ENCODE measurements at regions not wholly inside any gene's neighbourhood (a gene's known extent, or its start where the extent isn't known, plus 50 kb on each side); places are given as distances from the start of the nearest gene placed in this dataset.

DNA sequence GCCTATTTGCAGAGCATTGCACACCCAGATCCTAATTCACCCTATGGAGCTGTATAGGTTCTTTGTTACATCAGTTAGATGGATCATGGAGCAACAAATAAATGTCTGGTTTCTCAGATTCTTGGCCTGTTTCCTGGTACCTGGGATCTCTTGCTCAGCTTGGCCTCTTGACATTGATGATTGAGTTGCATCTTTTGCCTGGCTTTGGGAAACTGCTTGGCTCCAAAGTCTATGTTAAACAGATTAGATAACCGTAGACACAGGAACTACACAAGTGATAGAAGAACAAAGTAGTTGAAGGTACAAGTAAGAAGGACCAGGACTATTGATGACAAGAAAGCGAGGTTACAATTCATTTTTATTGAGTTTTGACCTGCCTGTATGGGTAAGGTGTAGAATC lies 77.3 kb downstream of the TMEM100 start:
- no peaks in the 10 kb centered on the region for H3F3A ChIP-seq (ENCODE audit: low read depth)
- peaks cover 17% of the 10 kb centered on the region for H3K4me1 ChIP-seq (ENCODE audit: insufficient read depth, low read length, poor library complexity, severe bottlenecking)
- no peaks in the 10 kb centered on the region for H3K9me3 ChIP-seq (ENCODE audit: insufficient read depth, low read depth, low read length)
- H3K36me3 ChIP-seq (ENCODE audit: insufficient read depth, low read length), result no peaks in the 10 kb centered on the region
- H4K20me1 ChIP-seq (ENCODE audit: insufficient read depth, low read length, poor library complexity, severe bottlenecking), result no peaks in the 10 kb centered on the region
- H3K9me2 ChIP-seq (replicated peaks; ENCODE audit: low read depth, low read length), result no peaks in the 10 kb centered on the region
- peaks cover 6% of the 10 kb centered on the region for H3K27me3 ChIP-seq (ENCODE audit: insufficient read depth, low read length, poor library complexity, severe bottlenecking)
- H3K9ac ChIP-seq (ENCODE audit: low read depth, low read length, poor library complexity, severe bottlenecking), result no peak overlapping the region
- H3K4me2 ChIP-seq (ENCODE audit: low read depth, low read length, poor library complexity, severe bottlenecking), result no peak overlapping the region
- H2AFZ ChIP-seq (ENCODE audit: low read length), result no peak overlapping the region
- no peaks in the 10 kb centered on the region for H3K79me2 ChIP-seq (ENCODE audit: insufficient read depth, low read length)
- no peak for TF ChIP-seq EZH2phosphoT487 (IDR thresholded peaks at IDR 0.05; ENCODE audit: borderline replicate concordance)
- TF ChIP-seq, protein P1, sequence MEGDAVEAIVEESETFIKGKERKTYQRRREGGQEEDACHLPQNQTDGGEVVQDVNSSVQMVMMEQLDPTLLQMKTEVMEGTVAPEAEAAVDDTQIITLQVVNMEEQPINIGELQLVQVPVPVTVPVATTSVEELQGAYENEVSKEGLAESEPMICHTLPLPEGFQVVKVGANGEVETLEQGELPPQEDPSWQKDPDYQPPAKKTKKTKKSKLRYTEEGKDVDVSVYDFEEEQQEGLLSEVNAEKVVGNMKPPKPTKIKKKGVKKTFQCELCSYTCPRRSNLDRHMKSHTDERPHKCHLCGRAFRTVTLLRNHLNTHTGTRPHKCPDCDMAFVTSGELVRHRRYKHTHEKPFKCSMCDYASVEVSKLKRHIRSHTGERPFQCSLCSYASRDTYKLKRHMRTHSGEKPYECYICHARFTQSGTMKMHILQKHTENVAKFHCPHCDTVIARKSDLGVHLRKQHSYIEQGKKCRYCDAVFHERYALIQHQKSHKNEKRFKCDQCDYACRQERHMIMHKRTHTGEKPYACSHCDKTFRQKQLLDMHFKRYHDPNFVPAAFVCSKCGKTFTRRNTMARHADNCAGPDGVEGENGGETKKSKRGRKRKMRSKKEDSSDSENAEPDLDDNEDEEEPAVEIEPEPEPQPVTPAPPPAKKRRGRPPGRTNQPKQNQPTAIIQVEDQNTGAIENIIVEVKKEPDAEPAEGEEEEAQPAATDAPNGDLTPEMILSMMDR (conservative IDR thresholded peaks at IDR 0.05; ENCODE audit: low read length), result no peak
- no peak overlapping the region for H3K4me3 ChIP-seq (ENCODE audit: low read length, poor library complexity, severe bottlenecking)

DNA sequence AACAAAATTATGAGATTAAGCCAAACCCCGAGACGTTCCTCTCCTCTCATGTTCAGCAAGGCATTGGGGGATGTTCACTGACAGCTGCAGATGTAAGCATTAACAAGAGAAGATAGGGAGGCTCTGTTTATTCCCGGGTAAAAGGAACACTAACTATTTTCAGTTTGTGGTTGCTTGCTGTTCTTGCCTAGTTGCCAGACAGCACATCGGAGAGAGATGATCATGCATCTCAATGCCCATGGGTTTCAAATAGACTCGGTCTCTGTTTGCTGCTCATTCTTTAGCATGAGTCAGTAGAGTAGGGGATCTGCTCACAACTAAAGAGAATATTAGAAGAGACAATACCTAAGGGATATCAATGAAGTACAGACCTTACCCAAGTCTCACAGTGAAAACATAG lies 78.3 kb downstream of the TMEM100 start:
- H2AFZ ChIP-seq (ENCODE audit: low read length), result no peak overlapping the region
- H3K27me3 ChIP-seq (ENCODE audit: insufficient read depth, low read length, poor library complexity, severe bottlenecking), result no peaks in the 10 kb centered on the region
- TF ChIP-seq EZH2phosphoT487 (IDR thresholded peaks at IDR 0.05; ENCODE audit: borderline replicate concordance), result no peak
- TF ChIP-seq, protein P1 (conservative IDR thresholded peaks at IDR 0.05; ENCODE audit: low read length), result no peak
- H3K4me1 ChIP-seq (ENCODE audit: insufficient read depth, low read length, poor library complexity, severe bottlenecking), result peaks cover 17% of the 10 kb centered on the region
- no peaks in the 10 kb centered on the region for H3K36me3 ChIP-seq (ENCODE audit: insufficient read depth, low read length)
- no peaks in the 10 kb centered on the region for H3K9me2 ChIP-seq (replicated peaks; ENCODE audit: low read depth, low read length)
- no peak overlapping the region for H3K4me3 ChIP-seq (ENCODE audit: low read length, poor library complexity, severe bottlenecking)
- no peaks in the 10 kb centered on the region for H3F3A ChIP-seq (ENCODE audit: low read depth)
- H3K79me2 ChIP-seq (ENCODE audit: insufficient read depth, low read length), result no peaks in the 10 kb centered on the region
- H4K20me1 ChIP-seq (ENCODE audit: insufficient read depth, low read length, poor library complexity, severe bottlenecking), result no peaks in the 10 kb centered on the region
- no peaks in the 10 kb centered on the region for H3K9me3 ChIP-seq (ENCODE audit: insufficient read depth, low read depth, low read length)
- no peak overlapping the region for H3K4me2 ChIP-seq (ENCODE audit: low read depth, low read length, poor library complexity, severe bottlenecking)
- no peak overlapping the region for H3K9ac ChIP-seq (ENCODE audit: low read depth, low read length, poor library complexity, severe bottlenecking)

DNA sequence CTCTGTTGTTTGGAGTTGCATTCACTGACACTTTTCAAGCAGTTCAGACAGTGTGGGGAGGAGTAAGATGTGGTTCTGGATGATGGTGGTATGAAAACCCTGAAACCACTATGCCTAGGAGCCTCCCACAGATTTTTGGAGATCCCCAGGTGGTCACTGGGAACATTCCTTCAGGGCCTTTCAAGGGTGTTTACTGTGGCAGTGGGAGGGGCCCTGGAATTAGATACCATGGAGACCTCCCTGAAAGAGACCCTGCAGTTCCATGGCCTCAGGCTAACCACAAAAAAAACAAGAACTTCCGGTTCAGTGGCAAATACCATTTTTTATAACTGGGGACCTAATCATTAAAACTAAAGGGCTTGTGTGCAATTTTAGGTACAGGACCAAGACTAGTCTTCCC lies 79.9 kb downstream of the TMEM100 start:
- peak overlapping the region; percentile 81 for H3K4me2 ChIP-seq (ENCODE audit: low read depth, low read length, poor library complexity, severe bottlenecking)
- H3K9ac ChIP-seq (ENCODE audit: low read depth, low read length, poor library complexity, severe bottlenecking), result no peak overlapping the region

More for the DNA sequence above, 79.9 kb downstream of the TMEM100 start:
- Histone ChIP-seq H4K20me1 (ENCODE audit: insufficient read depth, low read length, poor library complexity, severe bottlenecking) (no peaks in the 10 kb centered on the region), H2AFZ (ENCODE audit: low read length) (no peak overlapping the region), H3K4me3 (ENCODE audit: low read length, poor library complexity, severe bottlenecking) (peak overlapping the region; percentile 54), H3F3A (ENCODE audit: low read depth) (no peaks in the 10 kb centered on the region), H3K9me2 (replicated peaks; ENCODE audit: low read depth, low read length) (no peaks in the 10 kb centered on the region), H3K4me1 (ENCODE audit: insufficient read depth, low read length, poor library complexity, severe bottlenecking) (peaks cover 17% of the 10 kb centered on the region), H3K27me3 (ENCODE audit: insufficient read depth, low read length, poor library complexity, severe bottlenecking) (no peaks in the 10 kb centered on the region), H3K9me3 (ENCODE audit: insufficient read depth, low read depth, low read length) (no peaks in the 10 kb centered on the region), H3K36me3 (ENCODE audit: insufficient read depth, low read length) (no peaks in the 10 kb centered on the region), H3K79me2 (ENCODE audit: insufficient read depth, low read length) (no peaks in the 10 kb centered on the region)
- TF ChIP-seq, protein P1 (conservative IDR thresholded peaks at IDR 0.05; ENCODE audit: low read length), result no peak
- TF ChIP-seq EZH2phosphoT487 (IDR thresholded peaks at IDR 0.05; ENCODE audit: borderline replicate concordance), result no peak
